Spleen (tissue), 7 donors: ENCODE measurements at regions not wholly inside any gene's neighbourhood (a gene's known extent, or its start where the extent isn't known, plus 50 kb on each side); places are given as distances from the start of the nearest gene placed in this dataset.

Experiments used
- CTCF ChIP-seq, 11 experiments: fragments of 200-600 bp in 7 of 11; fragments of 450-650 bp in 4 of 11; sonication (generic) in 4 of 11; IDR thresholded peaks in 8 of 11; conservative IDR thresholded peaks in 3 of 11; 1 replicate in 7 of 11; 2 replicates in 4 of 11; pipeline versions ENCODE4 v1.4.0 to v1.8.0; 2016 to 2021; ENCODE audit warnings: antibody characterized with exemption in 11 of 11, inconsistent platforms in 4 of 11, mild to moderate bottlenecking in 1 of 11
- POLR2A ChIP-seq, 3 donors: fragments of 450-650 bp; IDR thresholded peaks; one replicate each; pipeline ENCODE4 v1.5.1; 2017; ENCODE audit warnings: antibody characterized with exemption in 3 of 3, mild to moderate bottlenecking in 1 of 3
- donor health status: DM: no; HTN: no; CAD: no; lungs with moderate emphysema.
- donor health status: DM: no; HTN: no; CAD: no.
- donor health status: DM: no; HTN: no; CAD: no.

GRCh38 chr9:82109626-82110025 lies 121.1 kb downstream of the SPATA31D1 start:
- no peak for TF ChIP-seq POLR2A (IDR thresholded peaks at IDR 0.05)
- no peak for TF ChIP-seq CTCF (IDR thresholded peaks at IDR 0.05 in 8 of 11, conservative IDR thresholded peaks at IDR 0.05 in 3 of 11)
